ENCODE measurements at regions not wholly inside any gene's neighbourhood (a gene's known extent, or its start where the extent isn't known, plus 50 kb on each side); places are given as distances from the start of the nearest gene placed in this dataset.

DNA sequence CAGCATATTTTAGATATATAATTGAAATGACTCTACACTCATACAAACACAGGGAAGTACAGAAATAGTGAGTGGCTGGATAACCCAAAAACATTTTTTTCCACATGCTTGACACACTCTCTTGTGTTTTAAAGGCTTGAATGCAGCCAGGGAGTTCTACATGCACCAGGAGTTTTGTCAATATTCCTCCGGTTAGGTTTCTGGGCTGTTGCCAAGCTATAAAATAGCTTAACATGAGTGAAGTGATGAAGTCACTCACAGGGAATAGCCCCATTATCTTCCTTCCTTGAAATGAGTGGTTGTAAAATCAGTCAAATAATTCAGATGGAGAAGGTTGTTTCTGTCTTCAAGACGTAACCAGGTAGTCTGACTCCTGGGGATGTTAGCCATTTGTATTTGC, 582.7 kb downstream of the SLC6A15 start:
- ATAC-seq, result no peak
- TF ChIP-seq ZFP30 (CRISPR knock-in tag; IDR thresholded peaks at IDR 0.05), result no peak
- TF ChIP-seq BACH2 (CRISPR knock-in tag; IDR thresholded peaks at IDR 0.05; ENCODE audit: borderline replicate concordance), result no peak
- no peak for TF ChIP-seq GLIS3 (CRISPR knock-in tag; IDR thresholded peaks at IDR 0.05)
- no peak for TF ChIP-seq SNAI2 (CRISPR knock-in tag; IDR thresholded peaks at IDR 0.05)
- TF ChIP-seq CSDC2 (CRISPR knock-in tag; IDR thresholded peaks at IDR 0.05), result no peak
- no peak for TF ChIP-seq ZNF565 (CRISPR knock-in tag; conservative IDR thresholded peaks at IDR 0.05; ENCODE audit: low read depth)
- TF ChIP-seq ARNTL (CRISPR knock-in tag; IDR thresholded peaks at IDR 0.05; ENCODE audit: borderline replicate concordance, low read depth), result no peak
- no peak for TF ChIP-seq TCF4 (CRISPR knock-in tag; IDR thresholded peaks at IDR 0.05; ENCODE audit: borderline replicate concordance)
- TF ChIP-seq ZNF70 (CRISPR knock-in tag; IDR thresholded peaks at IDR 0.05), result no peak
- no peak for TF ChIP-seq ESRRG (CRISPR knock-in tag; IDR thresholded peaks at IDR 0.05)
- TF ChIP-seq PATZ1 (CRISPR knock-in tag; IDR thresholded peaks at IDR 0.05; ENCODE audit: borderline replicate concordance), result no peak
- no peak for TF ChIP-seq ZFP3 (CRISPR knock-in tag; IDR thresholded peaks at IDR 0.05)
- no peak for TF ChIP-seq RARB (CRISPR knock-in tag; IDR thresholded peaks at IDR 0.05)
- TF ChIP-seq PPARA (CRISPR knock-in tag; IDR thresholded peaks at IDR 0.05; ENCODE audit: borderline replicate concordance), result no peak
- no peak for TF ChIP-seq ZNF8 (CRISPR knock-in tag; IDR thresholded peaks at IDR 0.05)

DNA sequence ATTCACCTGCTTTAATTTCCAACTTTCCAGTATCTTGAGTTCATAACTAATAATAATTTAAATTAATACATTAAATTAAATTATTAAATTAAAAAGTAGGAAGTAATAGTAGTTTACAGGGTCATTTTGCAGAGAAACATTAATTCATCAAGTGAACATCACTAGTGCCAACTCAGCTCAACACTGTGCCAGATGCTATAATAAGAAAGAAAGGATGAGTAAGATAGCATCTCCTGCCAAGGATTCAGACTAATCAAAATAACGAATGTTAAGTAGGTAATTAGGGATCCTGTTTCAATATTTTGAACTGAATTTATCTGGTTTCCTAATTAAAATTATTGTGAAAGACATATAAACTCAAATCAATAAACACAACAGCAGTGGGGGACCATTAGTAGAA, 596.7 kb downstream of the SLC6A15 start:
- TF ChIP-seq PPARA (CRISPR knock-in tag; IDR thresholded peaks at IDR 0.05; ENCODE audit: borderline replicate concordance) (no peak), TCF4 (CRISPR knock-in tag; IDR thresholded peaks at IDR 0.05; ENCODE audit: borderline replicate concordance) (no peak), PATZ1 (CRISPR knock-in tag; IDR thresholded peaks at IDR 0.05; ENCODE audit: borderline replicate concordance) (no peak), ESRRG (CRISPR knock-in tag; IDR thresholded peaks at IDR 0.05) (no peak), ZNF70 (CRISPR knock-in tag; IDR thresholded peaks at IDR 0.05) (no peak), BACH2 (CRISPR knock-in tag; IDR thresholded peaks at IDR 0.05; ENCODE audit: borderline replicate concordance) (no peak), ARNTL (CRISPR knock-in tag; IDR thresholded peaks at IDR 0.05; ENCODE audit: borderline replicate concordance, low read depth) (no peak), ZC3H10 (CRISPR knock-in tag; IDR thresholded peaks at IDR 0.05) (no peak), GLIS3 (CRISPR knock-in tag; IDR thresholded peaks at IDR 0.05) (no peak), CSDC2 (CRISPR knock-in tag; IDR thresholded peaks at IDR 0.05) (no peak), OSR1 (CRISPR knock-in tag; IDR thresholded peaks at IDR 0.05) (no peak), ZFP30 (CRISPR knock-in tag; IDR thresholded peaks at IDR 0.05) (no peak), SNAI2 (CRISPR knock-in tag; IDR thresholded peaks at IDR 0.05) (no peak)
- TF ChIP-seq, protein P1, sequence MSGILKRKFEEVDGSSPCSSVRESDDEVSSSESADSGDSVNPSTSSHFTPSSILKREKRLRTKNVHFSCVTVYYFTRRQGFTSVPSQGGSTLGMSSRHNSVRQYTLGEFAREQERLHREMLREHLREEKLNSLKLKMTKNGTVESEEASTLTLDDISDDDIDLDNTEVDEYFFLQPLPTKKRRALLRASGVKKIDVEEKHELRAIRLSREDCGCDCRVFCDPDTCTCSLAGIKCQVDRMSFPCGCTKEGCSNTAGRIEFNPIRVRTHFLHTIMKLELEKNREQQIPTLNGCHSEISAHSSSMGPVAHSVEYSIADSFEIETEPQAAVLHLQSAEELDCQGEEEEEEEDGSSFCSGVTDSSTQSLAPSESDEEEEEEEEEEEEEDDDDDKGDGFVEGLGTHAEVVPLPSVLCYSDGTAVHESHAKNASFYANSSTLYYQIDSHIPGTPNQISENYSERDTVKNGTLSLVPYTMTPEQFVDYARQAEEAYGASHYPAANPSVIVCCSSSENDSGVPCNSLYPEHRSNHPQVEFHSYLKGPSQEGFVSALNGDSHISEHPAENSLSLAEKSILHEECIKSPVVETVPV (CRISPR knock-in tag; IDR thresholded peaks at IDR 0.05), result no peak
- TF ChIP-seq, protein P2, sequence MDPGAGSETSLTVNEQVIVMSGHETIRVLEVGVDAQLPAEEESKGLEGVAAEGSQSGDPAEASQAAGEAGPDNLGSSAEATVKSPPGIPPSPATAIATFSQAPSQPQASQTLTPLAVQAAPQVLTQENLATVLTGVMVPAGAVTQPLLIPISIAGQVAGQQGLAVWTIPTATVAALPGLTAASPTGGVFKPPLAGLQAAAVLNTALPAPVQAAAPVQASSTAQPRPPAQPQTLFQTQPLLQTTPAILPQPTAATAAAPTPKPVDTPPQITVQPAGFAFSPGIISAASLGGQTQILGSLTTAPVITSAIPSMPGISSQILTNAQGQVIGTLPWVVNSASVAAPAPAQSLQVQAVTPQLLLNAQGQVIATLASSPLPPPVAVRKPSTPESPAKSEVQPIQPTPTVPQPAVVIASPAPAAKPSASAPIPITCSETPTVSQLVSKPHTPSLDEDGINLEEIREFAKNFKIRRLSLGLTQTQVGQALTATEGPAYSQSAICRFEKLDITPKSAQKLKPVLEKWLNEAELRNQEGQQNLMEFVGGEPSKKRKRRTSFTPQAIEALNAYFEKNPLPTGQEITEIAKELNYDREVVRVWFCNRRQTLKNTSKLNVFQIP (CRISPR knock-in tag; IDR thresholded peaks at IDR 0.05; ENCODE audit: borderline replicate concordance, low read depth), result no peak
- ATAC-seq, result no peak

DNA sequence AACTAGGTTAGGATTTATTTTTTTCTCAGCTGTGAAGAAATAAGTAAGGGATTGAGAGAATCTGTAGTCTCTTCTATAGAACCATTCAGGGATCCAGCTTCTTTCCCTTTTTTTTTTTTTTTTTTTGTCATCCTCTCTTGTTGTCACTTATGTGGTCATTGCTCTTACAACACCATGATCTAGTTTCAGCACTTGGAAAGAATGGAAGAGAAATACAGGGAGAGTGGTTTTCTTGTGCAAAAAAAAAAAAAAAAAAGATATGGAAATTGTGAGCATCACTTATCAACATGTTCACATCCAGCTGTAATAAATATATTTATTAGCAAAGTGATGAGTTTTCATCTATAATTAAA, 599.3 kb downstream of the SLC6A15 start:
- no peak for ATAC-seq
- TF ChIP-seq TOX (CRISPR knock-in tag; IDR thresholded peaks at IDR 0.05; ENCODE audit: borderline replicate concordance) (no peak), CSDC2 (CRISPR knock-in tag; IDR thresholded peaks at IDR 0.05) (no peak), ZC3H10 (CRISPR knock-in tag; IDR thresholded peaks at IDR 0.05) (no peak), BACH2 (CRISPR knock-in tag; IDR thresholded peaks at IDR 0.05; ENCODE audit: borderline replicate concordance) (no peak), GLIS3 (CRISPR knock-in tag; IDR thresholded peaks at IDR 0.05) (no peak), ZNF565 (CRISPR knock-in tag; conservative IDR thresholded peaks at IDR 0.05; ENCODE audit: low read depth) (no peak), PATZ1 (CRISPR knock-in tag; IDR thresholded peaks at IDR 0.05; ENCODE audit: borderline replicate concordance) (no peak), ZFP3 (CRISPR knock-in tag; IDR thresholded peaks at IDR 0.05) (no peak), ZFP30 (CRISPR knock-in tag; IDR thresholded peaks at IDR 0.05) (no peak), ZNF8 (CRISPR knock-in tag; IDR thresholded peaks at IDR 0.05) (no peak), ISL1 (CRISPR knock-in tag; IDR thresholded peaks at IDR 0.05) (no peak), TCF4 (CRISPR knock-in tag; IDR thresholded peaks at IDR 0.05; ENCODE audit: borderline replicate concordance) (no peak), RARB (CRISPR knock-in tag; IDR thresholded peaks at IDR 0.05) (no peak)
- TF ChIP-seq, protein P2 (CRISPR knock-in tag; IDR thresholded peaks at IDR 0.05; ENCODE audit: borderline replicate concordance, low read depth), result no peak
- TF ChIP-seq, protein P3, sequence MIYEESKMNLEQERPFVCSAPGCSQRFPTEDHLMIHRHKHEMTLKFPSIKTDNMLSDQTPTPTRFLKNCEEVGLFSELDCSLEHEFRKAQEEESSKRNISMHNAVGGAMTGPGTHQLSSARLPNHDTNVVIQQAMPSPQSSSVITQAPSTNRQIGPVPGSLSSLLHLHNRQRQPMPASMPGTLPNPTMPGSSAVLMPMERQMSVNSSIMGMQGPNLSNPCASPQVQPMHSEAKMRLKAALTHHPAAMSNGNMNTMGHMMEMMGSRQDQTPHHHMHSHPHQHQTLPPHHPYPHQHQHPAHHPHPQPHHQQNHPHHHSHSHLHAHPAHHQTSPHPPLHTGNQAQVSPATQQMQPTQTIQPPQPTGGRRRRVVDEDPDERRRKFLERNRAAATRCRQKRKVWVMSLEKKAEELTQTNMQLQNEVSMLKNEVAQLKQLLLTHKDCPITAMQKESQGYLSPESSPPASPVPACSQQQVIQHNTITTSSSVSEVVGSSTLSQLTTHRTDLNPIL (CRISPR knock-in tag; IDR thresholded peaks at IDR 0.05; ENCODE audit: low read depth), result no peak

Data from SK-N-SH treated with all-trans-retinoic acid at 6 μM for 48 hours (cell line).